HL-60 (cell line): ENCODE measurements at regions not wholly inside any gene's neighbourhood (a gene's known extent, or its start where the extent isn't known, plus 50 kb on each side); places are given as distances from the start of the nearest gene placed in this dataset.

Experiments
- POLR2AphosphoS5 ChIP-seq: IDR thresholded peaks from 2 replicates; pipeline ENCODE4 v1.6.1; 2012; ENCODE audit warnings: low read depth
- TF ChIP-seq, protein P1 (sequence below): IDR thresholded peaks from one replicate; pipeline ENCODE4 v1.5.1; 2011; ENCODE audit warnings: low read length, control low read depth, inconsistent platforms; ENCODE audit not compliant: insufficient read depth
- TF ChIP-seq, protein P2 (sequence below): IDR thresholded peaks from 2 replicates; pipeline ENCODE4 v1.6.1; 2012; ENCODE audit warnings: low read depth; ENCODE audit not compliant: insufficient replicate concordance

DNA sequence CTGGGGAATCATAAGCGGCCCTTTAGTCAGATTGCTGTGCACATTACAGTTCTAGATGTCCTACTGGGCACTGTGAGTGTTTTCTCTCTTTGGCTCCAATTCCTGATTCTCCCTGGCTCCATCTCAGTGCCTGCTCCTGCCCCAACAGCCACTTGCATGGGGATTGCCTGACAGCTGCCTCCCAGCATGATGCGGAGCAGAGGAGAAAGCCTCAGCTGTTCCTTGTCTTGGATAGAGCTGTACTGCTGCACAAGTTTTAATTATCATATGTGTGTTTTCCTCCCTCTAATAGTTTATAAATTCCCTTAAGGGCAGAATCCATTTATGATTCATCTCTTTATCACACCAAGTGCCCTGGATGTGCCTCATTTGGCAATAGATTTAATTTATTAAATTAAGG, 285.8 kb upstream of the COBL start:
- no peak for TF ChIP-seq POLR2AphosphoS5
- TF ChIP-seq, protein P1, sequence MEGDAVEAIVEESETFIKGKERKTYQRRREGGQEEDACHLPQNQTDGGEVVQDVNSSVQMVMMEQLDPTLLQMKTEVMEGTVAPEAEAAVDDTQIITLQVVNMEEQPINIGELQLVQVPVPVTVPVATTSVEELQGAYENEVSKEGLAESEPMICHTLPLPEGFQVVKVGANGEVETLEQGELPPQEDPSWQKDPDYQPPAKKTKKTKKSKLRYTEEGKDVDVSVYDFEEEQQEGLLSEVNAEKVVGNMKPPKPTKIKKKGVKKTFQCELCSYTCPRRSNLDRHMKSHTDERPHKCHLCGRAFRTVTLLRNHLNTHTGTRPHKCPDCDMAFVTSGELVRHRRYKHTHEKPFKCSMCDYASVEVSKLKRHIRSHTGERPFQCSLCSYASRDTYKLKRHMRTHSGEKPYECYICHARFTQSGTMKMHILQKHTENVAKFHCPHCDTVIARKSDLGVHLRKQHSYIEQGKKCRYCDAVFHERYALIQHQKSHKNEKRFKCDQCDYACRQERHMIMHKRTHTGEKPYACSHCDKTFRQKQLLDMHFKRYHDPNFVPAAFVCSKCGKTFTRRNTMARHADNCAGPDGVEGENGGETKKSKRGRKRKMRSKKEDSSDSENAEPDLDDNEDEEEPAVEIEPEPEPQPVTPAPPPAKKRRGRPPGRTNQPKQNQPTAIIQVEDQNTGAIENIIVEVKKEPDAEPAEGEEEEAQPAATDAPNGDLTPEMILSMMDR: no peak
- TF ChIP-seq, protein P2, sequence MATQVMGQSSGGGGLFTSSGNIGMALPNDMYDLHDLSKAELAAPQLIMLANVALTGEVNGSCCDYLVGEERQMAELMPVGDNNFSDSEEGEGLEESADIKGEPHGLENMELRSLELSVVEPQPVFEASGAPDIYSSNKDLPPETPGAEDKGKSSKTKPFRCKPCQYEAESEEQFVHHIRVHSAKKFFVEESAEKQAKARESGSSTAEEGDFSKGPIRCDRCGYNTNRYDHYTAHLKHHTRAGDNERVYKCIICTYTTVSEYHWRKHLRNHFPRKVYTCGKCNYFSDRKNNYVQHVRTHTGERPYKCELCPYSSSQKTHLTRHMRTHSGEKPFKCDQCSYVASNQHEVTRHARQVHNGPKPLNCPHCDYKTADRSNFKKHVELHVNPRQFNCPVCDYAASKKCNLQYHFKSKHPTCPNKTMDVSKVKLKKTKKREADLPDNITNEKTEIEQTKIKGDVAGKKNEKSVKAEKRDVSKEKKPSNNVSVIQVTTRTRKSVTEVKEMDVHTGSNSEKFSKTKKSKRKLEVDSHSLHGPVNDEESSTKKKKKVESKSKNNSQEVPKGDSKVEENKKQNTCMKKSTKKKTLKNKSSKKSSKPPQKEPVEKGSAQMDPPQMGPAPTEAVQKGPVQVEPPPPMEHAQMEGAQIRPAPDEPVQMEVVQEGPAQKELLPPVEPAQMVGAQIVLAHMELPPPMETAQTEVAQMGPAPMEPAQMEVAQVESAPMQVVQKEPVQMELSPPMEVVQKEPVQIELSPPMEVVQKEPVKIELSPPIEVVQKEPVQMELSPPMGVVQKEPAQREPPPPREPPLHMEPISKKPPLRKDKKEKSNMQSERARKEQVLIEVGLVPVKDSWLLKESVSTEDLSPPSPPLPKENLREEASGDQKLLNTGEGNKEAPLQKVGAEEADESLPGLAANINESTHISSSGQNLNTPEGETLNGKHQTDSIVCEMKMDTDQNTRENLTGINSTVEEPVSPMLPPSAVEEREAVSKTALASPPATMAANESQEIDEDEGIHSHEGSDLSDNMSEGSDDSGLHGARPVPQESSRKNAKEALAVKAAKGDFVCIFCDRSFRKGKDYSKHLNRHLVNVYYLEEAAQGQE: no peak
